HG03025 (cell line): ENCODE measurements at regions not wholly inside any gene's neighbourhood (a gene's known extent, or its start where the extent isn't known, plus 50 kb on each side); places are given as distances from the start of the nearest gene placed in this dataset.

Source experiments
- ATAC-seq: cut with Tn5 transposase; IDR thresholded peaks from one replicate; pipeline ENCODE4 v1.9.1; 2021; ENCODE audit warnings: mild to moderate bottlenecking, moderate library complexity; ENCODE audit not compliant: unreplicated experiment, low FRiP score

GRCh38 chr2:7765236-7765635, 848.0 kb downstream of the RNF144A start:
- no peak for ATAC-seq

- no peak for ATAC-seq
Measured at GRCh38 chr2:7766088-7766722, 849.0 kb downstream of the RNF144A start.

- ATAC-seq, result no peak
Measured at GRCh38 chr2:7766978-7767565, 849.9 kb downstream of the RNF144A start.

DNA sequence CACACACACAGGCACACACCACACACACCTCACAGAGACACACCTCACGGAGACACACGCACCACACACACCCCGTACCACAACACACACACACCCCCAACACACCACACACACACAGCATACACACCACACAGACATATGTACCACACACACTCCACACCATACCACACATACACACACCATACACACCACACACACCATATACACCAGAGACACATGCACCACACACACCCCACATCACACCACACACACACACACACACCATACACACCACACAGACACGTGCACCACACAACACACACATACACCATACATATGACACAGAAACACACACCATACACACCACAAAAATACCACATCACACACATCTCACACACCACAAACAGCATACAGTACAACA, 850.7 kb downstream of the RNF144A start:
- no peak for ATAC-seq

DNA sequence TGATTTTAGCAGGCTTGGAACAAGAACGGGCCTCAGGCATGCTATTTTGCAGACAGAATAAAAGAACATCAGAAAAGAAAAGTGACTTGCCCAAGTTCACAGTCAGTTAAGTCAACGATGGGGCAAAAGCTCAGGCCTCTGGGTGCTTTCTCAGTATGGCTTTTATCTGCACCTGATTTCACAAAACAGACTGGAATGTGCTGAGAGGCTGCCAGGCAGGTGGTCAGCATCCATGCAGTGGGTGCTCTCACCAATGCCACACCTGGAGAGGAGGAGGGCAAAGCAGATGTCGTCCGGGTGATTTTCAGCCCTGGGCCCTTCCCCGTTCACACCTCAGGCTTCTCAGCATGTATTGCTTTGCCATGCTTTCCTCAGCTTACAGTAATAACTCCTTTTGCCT, 854.6 kb downstream of the RNF144A start:
- no peak for ATAC-seq

- peak; percentile 51 for ATAC-seq
Measured at GRCh38 chr2:7773362-7774360, 856.4 kb downstream of the RNF144A start.

DNA sequence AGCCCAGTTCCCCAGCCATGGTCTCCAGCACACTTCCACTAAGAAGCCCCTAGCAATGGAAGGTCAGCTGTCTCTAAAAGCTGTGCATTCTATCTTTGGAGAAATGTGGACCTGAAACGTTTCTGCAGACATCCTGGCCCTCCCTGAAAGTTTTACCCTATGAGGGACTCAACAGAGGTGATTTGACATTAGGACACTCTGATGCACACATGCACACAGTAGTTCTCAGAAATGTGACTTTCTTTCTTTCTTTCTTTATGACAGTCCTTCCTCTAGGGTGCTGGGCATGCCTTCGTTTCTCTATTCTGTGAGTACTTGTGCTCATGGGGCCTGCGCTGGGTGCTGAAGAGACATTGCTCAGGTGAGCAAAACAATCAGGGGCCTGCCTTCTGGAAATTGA, 857.3 kb downstream of the RNF144A start:
- no peak for ATAC-seq

DNA sequence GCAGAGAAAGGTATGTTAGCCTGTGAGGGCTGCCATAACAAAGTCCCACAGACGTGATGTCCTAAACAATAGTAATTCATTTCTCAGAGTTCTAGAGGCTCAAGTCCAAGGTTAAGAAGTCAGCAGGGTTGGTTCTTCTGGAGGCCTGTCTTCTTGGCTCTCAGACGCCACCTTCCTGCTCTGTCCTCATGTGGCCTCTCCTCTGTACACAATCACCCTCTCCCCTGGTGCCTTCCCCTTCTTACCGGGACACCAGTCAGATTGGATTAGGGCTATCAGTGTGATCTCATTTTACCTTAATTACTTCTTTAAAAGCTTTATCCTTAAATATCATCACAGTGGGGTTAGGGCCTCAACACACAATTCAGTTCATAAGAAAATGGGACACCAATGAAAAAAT, 860.5 kb downstream of the RNF144A start:
- ATAC-seq, result no peak

DNA sequence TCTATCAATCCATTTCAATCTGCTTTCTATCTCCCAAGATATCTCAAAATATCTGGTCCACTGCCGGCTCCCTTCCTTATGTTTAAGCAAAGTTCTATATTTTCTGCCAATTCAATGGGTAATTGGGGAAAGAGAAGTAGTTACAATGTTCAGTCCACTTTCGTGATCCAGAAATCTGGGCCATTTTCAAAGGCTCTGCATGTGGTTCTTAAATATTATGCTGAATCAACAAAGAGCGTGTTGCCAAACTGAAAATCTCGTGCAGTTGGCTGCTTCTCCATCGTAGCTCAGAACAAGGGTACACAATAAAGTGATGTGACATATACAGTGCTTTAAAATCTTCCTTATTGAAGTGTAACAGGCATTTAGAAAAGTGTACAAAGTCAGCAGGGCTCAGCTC, 863.1 kb downstream of the RNF144A start:
- ATAC-seq, result no peak

DNA sequence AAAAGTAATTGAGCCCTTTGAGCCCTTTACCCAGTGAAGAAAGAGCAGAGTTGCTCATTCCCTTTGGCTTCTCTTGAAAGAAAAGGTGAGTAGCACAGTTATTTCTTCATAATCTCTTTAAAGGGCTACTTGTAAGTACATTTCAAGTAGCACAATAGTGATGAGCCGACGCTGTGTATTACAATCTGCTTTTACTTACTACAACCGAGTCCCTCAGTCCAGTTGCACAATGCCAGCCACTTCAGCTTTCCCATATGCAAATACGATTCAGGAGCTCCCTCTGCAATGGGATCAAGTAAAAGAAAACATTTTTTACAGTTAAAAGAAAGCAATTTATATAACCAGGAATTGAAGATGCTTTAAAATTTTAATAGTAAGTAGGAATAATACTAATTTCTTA, 868.5 kb downstream of the RNF144A start:
- ATAC-seq, result no peak

DNA sequence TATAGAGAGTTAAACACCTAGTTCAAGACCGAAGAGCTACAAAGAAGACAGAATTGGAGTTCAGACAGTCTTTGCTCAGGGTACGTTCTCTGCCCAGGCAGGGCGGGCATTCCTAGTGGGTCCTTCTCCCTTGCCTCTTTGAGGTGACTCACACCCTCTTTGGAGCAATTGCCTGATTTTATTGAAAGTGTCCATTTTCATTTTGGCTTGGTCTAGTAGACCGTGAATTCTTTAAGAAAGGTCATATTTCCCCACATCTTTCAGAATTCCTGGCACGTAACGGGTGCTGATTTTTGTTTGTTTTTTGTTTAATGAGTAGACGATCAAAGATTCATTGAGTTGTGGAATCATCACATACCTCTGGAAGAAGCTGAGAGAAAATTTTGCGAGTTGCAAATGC, 871.5 kb downstream of the RNF144A start:
- ATAC-seq, result no peak

- no peak for ATAC-seq
Measured at GRCh38 chr2:7792031-7792651, 874.9 kb downstream of the RNF144A start.

DNA sequence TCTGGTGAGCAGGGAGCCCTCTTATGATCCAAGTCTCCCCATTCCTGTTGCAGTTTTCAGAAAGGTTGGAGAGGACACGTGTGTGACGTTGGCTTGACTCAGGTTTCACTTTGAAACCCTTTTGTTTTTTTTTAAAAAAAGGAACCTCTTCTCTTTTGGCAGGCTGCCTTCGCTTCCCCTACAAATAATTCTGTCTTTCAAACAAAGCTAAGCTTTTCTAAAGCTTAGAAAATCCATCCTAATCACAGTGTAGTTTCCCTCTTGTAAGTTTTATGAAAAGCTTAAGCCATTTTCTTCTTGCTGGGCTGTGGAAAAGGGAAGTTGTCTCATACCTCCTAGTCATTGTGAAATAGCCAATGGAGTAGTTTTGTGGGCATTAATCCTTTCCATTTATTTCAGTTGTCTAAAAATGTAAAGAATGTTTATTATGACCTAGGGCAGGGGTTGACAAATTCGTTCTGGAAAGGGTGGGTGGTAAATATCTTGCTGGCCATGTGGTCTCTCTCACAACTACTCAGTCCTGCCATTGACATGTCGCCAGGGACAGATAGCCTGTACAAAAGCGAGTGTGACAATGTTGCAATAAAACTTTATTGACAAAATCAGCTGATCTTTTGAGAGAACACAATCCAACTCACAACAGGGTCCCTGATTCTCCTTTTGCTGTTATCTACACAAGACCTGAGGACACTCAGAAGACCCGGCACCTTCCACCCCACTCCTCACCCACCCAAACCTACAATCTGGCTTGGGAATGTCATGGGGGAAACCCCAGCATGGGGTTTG, 878.8 kb downstream of the RNF144A start:
- no peak for ATAC-seq

GRCh38 chr2:7800031-7800430, 881.8 kb upstream of the ID2 start:
- no peak for ATAC-seq

DNA sequence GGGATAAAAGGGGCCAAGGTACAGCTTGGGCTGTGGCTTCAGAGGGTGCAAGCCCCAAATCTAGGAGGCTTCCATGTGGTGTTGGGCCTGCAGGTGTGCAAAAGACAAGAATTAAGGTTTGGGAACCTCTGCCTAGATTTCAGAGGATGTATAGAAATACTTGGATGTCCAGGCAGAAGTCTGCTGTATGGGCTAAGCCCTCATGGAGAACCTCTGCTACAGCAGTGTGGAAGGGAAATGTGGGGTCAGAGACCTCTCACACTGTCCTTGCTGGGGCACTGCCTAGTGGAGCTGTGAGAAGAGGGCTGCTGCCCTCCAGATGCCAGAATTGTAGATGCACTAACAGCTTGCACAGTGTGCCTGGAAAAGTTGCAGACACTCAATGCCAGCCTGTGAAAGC, 880.6 kb upstream of the ID2 start:
- ATAC-seq, result no peak

GRCh38 chr2:7803515-7803914, 878.3 kb upstream of the ID2 start:
- ATAC-seq, result no peak

- ATAC-seq, result no peak
Measured at GRCh38 chr2:7809640-7810039, 872.2 kb upstream of the ID2 start.

GRCh38 chr2:7811073-7811472, 870.8 kb upstream of the ID2 start:
- ATAC-seq, result no peak

DNA sequence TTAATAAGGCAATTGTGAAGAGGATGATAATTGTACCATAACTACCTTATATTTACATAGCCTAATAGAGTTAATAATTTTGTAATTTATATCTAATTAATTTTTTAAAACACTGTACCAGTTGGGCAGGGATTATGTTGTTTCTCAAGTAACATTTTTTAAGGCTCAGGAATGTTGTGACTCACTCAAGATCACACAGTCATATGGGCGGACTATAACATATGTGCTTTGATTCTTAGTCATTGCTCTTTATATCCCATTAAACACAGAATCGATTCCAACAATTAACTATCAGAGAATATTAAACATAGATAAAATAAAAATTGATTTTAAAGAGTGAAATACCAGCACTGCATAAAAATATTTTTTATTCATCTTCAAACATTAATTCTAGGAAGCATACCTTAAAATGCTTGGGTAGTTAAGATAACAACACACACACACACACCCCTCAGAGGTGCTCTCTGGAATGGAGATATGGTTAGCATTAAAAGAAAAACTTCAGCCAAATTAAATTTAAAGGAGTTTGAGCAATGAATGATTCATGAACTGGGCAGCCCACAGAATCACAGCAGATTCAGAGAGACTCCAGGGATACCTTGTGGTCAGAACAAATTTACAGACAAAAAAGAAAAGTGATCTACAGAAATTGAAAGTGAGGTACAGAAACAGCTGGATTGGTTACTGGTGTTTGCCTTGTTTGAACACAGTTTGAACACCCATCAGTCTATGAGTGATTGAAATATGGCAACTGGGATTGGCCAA, 869.4 kb upstream of the ID2 start:
- no peak for ATAC-seq
